ENCODE measurements at regions not wholly inside any gene's neighbourhood (a gene's known extent, or its start where the extent isn't known, plus 50 kb on each side); places are given as distances from the start of the nearest gene placed in this dataset.
A peak's percentile ranks its signal among the peaks of the same experiment; 100 is the strongest.

DNA sequence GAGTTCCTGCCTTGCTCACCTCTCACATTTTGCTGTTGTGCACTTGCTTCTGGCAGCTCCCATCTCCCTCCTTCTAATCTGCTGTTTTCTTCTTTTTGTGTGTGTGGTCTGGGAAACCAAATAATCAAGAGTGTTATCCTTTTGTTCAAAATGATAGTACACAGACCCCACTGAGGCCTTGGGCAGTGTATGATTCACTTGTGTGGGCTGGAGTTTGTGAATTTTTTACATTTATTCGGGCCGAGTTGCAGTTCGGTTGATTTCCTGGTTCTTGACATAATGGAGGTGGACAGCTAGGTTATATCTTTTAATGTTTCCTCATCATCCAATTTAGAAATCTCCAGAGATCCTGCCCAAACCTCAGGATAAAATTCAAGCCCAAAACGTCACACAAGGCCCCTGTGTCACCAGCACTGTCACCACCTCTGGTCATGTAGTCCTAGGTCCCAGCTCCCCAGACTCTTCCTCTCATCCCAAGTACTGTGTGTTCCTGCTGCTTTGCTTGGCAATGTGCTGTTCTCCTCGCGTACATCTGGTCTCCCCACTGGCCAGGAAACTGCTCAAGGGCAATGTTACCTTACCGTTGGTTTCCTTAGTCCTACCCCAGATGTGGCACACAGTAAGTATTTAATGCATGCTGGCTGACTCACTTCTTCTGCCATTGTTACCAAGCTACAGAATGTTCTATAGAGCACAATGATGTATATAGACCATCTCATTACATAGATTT is 55.7 kb upstream of the PHACTR2 start:
- Mint-ChIP-seq H3K27ac (peak overlapping the region in 1 of 3 experiments; percentile 8), H3K9me3 (no peaks in the 10 kb centered on the region), H3K4me1 (peaks cover 19% of the 10 kb centered on the region), H3K4me3 (no peak overlapping the region), H3K36me3 (ENCODE audit: low read depth) (no peaks in the 10 kb centered on the region), H3K27me3 (ENCODE audit: low read depth) (peaks cover 4% of the 10 kb centered on the region)
- TF ChIP-seq, protein P1, sequence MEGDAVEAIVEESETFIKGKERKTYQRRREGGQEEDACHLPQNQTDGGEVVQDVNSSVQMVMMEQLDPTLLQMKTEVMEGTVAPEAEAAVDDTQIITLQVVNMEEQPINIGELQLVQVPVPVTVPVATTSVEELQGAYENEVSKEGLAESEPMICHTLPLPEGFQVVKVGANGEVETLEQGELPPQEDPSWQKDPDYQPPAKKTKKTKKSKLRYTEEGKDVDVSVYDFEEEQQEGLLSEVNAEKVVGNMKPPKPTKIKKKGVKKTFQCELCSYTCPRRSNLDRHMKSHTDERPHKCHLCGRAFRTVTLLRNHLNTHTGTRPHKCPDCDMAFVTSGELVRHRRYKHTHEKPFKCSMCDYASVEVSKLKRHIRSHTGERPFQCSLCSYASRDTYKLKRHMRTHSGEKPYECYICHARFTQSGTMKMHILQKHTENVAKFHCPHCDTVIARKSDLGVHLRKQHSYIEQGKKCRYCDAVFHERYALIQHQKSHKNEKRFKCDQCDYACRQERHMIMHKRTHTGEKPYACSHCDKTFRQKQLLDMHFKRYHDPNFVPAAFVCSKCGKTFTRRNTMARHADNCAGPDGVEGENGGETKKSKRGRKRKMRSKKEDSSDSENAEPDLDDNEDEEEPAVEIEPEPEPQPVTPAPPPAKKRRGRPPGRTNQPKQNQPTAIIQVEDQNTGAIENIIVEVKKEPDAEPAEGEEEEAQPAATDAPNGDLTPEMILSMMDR (IDR thresholded peaks at IDR 0.05; ENCODE audit: unreplicated experiment in 3 of 3): no peak

DNA sequence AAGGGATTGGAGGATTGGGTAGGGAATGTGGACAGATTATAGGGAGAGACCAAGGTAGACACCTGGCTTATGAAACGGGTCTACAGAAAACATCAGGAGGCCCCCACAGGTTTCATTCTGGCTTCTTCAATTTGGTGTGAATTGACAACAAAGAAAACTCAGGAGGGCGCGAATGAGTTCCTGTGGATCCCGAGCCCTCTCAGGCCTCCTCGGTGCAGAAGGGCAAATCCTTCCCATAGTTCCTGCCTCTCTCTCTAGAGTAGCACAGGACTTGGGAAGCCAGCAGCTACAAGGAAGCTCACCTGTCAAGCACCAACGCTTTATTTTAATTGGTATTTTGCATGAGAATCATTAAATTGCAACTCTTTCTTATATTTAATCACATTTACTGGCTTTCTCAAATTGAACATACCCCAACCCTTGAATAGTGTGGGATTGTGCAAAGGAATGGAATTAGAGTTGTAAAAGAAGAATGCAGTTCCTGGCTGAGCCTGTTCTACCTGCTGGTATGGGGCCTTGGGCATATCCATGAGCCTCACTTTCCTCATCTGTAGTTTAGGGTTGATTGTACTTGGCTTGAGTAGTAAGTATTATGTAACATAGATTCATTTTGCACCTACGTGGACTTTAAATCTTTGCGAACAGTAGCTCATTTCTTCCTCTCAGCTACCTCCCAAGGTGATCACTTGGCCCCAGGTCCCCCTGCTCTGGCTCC is 56.4 kb upstream of the PHACTR2 start:
- Mint-ChIP-seq H3K4me3 (no peak overlapping the region), H3K27ac (no peak overlapping the region), H3K36me3 (ENCODE audit: low read depth) (no peaks in the 10 kb centered on the region), H3K4me1 (peaks cover 19% of the 10 kb centered on the region), H3K27me3 (ENCODE audit: low read depth) (peaks cover 4% of the 10 kb centered on the region), H3K9me3 (no peaks in the 10 kb centered on the region)
- TF ChIP-seq, protein P1 (IDR thresholded peaks at IDR 0.05; ENCODE audit: unreplicated experiment in 3 of 3): no peak

GRCh38 chr6:143620447-143620846 is 57.3 kb upstream of the PHACTR2 start:
- Mint-ChIP-seq H3K4me3 (no peak overlapping the region), H3K36me3 (ENCODE audit: low read depth) (no peaks in the 10 kb centered on the region), H3K27ac (no peak overlapping the region), H3K27me3 (ENCODE audit: low read depth) (peaks cover 4% of the 10 kb centered on the region), H3K9me3 (no peaks in the 10 kb centered on the region), H3K4me1 (peaks cover 19% of the 10 kb centered on the region)
- TF ChIP-seq, protein P1 (IDR thresholded peaks at IDR 0.05; ENCODE audit: unreplicated experiment in 3 of 3): no peak

GRCh38 chr6:143619824-143620401 is 57.9 kb upstream of the PHACTR2 start:
- H3K4me3 Mint-ChIP-seq: no peak overlapping the region
- H3K9me3 Mint-ChIP-seq: no peaks in the 10 kb centered on the region
- no peaks in the 10 kb centered on the region for H3K36me3 Mint-ChIP-seq (ENCODE audit: low read depth)
- H3K27me3 Mint-ChIP-seq (ENCODE audit: low read depth): peaks cover 4% of the 10 kb centered on the region
- TF ChIP-seq, protein P1 (IDR thresholded peaks at IDR 0.05; ENCODE audit: unreplicated experiment in 3 of 3): no peak
- peak overlapping the region; percentile 6 to 22 (median 18) for H3K27ac Mint-ChIP-seq
- peaks cover 19% of the 10 kb centered on the region for H3K4me1 Mint-ChIP-seq

GRCh38 chr6:143616741-143617140 is 61.0 kb upstream of the PHACTR2 start:
- TF ChIP-seq, protein P1 (IDR thresholded peaks at IDR 0.05; ENCODE audit: unreplicated experiment in 3 of 3): no peak
- no peaks in the 10 kb centered on the region for H3K36me3 Mint-ChIP-seq (ENCODE audit: low read depth)
- H3K9me3 Mint-ChIP-seq: no peaks in the 10 kb centered on the region
- H3K4me3 Mint-ChIP-seq: no peak overlapping the region
- H3K27me3 Mint-ChIP-seq (ENCODE audit: low read depth): peaks cover 4% of the 10 kb centered on the region
- no peak overlapping the region for H3K27ac Mint-ChIP-seq
- peaks cover 14% of the 10 kb centered on the region for H3K4me1 Mint-ChIP-seq
